HG02981 (cell line): ENCODE measurements at regions not wholly inside any gene's neighbourhood (a gene's known extent, or its start where the extent isn't known, plus 50 kb on each side); places are given as distances from the start of the nearest gene placed in this dataset.

Experiments used
- ATAC-seq: cut with Tn5 transposase; IDR thresholded peaks from one replicate; pipeline ENCODE4 v1.9.1; 2021; ENCODE audit warnings: mild to moderate bottlenecking, moderate library complexity; ENCODE audit not compliant: unreplicated experiment

- ATAC-seq = no peak
These were observed 458.4 kb upstream of the CCDC179 start for GRCh38 chr11:23318670-23319069.

- ATAC-seq = no peak
These were observed 459.9 kb upstream of the CCDC179 start for GRCh38 chr11:23320131-23320530.

- ATAC-seq = peak; percentile 69
These were observed 475.3 kb upstream of the CCDC179 start for GRCh38 chr11:23335586-23335985.

GRCh38 chr11:23336961-23337360, 476.7 kb upstream of the CCDC179 start:
- ATAC-seq = no peak

- no peak for ATAC-seq
These were observed 493.3 kb upstream of the CCDC179 start for GRCh38 chr11:23353611-23354010.

- ATAC-seq = no peak
These were observed 499.0 kb upstream of the CCDC179 start for GRCh38 chr11:23359297-23359696.

GRCh38 chr11:23364076-23364475, 503.8 kb upstream of the CCDC179 start:
- ATAC-seq = no peak

- ATAC-seq = no peak
These were observed 510.5 kb upstream of the CCDC179 start for GRCh38 chr11:23370580-23371275.

- ATAC-seq = no peak
These were observed 517.6 kb upstream of the CCDC179 start for GRCh38 chr11:23377909-23378308.

- ATAC-seq = no peak
These were observed 530.8 kb upstream of the CCDC179 start for GRCh38 chr11:23391031-23391430.

GRCh38 chr11:23398052-23398451, 537.8 kb upstream of the CCDC179 start:
- ATAC-seq = no peak

- no peak for ATAC-seq
These were observed 539.7 kb upstream of the CCDC179 start for GRCh38 chr11:23399995-23400394.

GRCh38 chr11:23403210-23404185, 543.2 kb upstream of the CCDC179 start:
- ATAC-seq = no peak

GRCh38 chr11:23404225-23405160, 544.2 kb upstream of the CCDC179 start:
- ATAC-seq = no peak

- no peak for ATAC-seq
These were observed 545.2 kb upstream of the CCDC179 start for GRCh38 chr11:23405350-23405937.

GRCh38 chr11:23406131-23406819, 546.0 kb upstream of the CCDC179 start:
- ATAC-seq = no peak

- ATAC-seq = no peak
These were observed 552.8 kb upstream of the CCDC179 start for GRCh38 chr11:23413057-23413456.

GRCh38 chr11:23423104-23423503, 562.8 kb upstream of the CCDC179 start:
- ATAC-seq = no peak

GRCh38 chr11:23423656-23424055, 563.4 kb upstream of the CCDC179 start:
- no peak for ATAC-seq

GRCh38 chr11:23425381-23425780, 565.1 kb upstream of the CCDC179 start:
- no peak for ATAC-seq
